K562 (cell line): ENCODE measurements at regions not wholly inside any gene's neighbourhood (a gene's known extent, or its start where the extent isn't known, plus 50 kb on each side); places are given as distances from the start of the nearest gene placed in this dataset.

Experiments used
- ATAC-seq: fragments of 200-7000 bp; cut with Tn5 transposase; 3 replicates; pipeline ENCODE4 v1.9.1; 2020; ENCODE audit warnings: moderate library complexity
- BruUV-seq: library from RNA; stranded (reverse); fragments of 400-500 nt; replicated peaks from 2 replicates; lab custom pipeline; 2021; lab: Mats Ljungman, UMichigan
- CTCF ChIA-PET: fragments of 300-600 bp; formaldehyde crosslinking; extraction: SDS; loops from one replicate; lab custom pipeline; 2021; ENCODE audit warnings: low intra/inter-chr PET ratio; lab: Yijun Ruan, JAX
- POLR2A ChIA-PET: fragments of 300-600, 350-650 bp; sonication (Branson Sonifier 250); formaldehyde crosslinking; extraction: SDS; loops from one replicate; lab custom pipeline; 2021; ENCODE audit warnings: antibody characterized with exemption, inconsistent platforms; lab: Yijun Ruan, JAX
- DNase-seq, 4 experiments: peaks; one replicate each; pipeline versions ENCODE4 v3.0.0 to v3.0.0-alpha.2; 2011 to 2018; ENCODE audit warnings: low spot score in 3 of 4, mixed read lengths in 3 of 4; ENCODE audit errors: extremely low read depth in 1 of 4
- FAIRE-seq: peaks from 2 replicates; lab custom pipeline; 2011; peaks lifted over from hg19 to GRCh38; lab: Jason Lieb, UNC
- H2AFZ ChIP-seq: 2 replicates; pipeline ENCODE4 v1.6.0; 2011; ENCODE audit warnings: low read depth, low read length, control low read depth, inconsistent platforms
- H3K27ac ChIP-seq: fragments of 200-600 bp; 3 replicates; pipeline ENCODE4 v1.8.0; 2011; ENCODE audit warnings: low read depth, mild to moderate bottlenecking, control low read depth, inconsistent platforms, low read length, moderate library complexity, mixed read lengths; ENCODE audit errors: extremely low read depth
- H3K27me3 ChIP-seq, 2 experiments: fragments of 300-600 bp in 1 of 2; 2 replicates in 1 of 2; 3 replicates in 1 of 2; pipeline versions ENCODE4 v1.6.0 to v1.8.0; 2011; ENCODE audit warnings: inconsistent platforms in 2 of 2, low read length in 2 of 2, mild to moderate bottlenecking in 1 of 2, mixed read lengths in 1 of 2, moderate library complexity in 1 of 2; ENCODE audit not compliant: control insufficient read depth in 2 of 2, insufficient read depth in 2 of 2
- H3K36me3 ChIP-seq: fragments of 300-600 bp; 3 replicates; pipeline ENCODE4 v1.8.0; 2011; ENCODE audit warnings: mild to moderate bottlenecking, low read length, inconsistent platforms; ENCODE audit not compliant: control insufficient read depth, insufficient read depth
- H3K4me1 ChIP-seq, 2 experiments: fragments of 200-600 bp in 1 of 2; replicated peaks in 1 of 2; 2 replicates in 1 of 2; 3 replicates in 1 of 2; pipeline versions ENCODE4 v1.5.1 to v1.8.0; 2011; ENCODE audit warnings: inconsistent platforms in 2 of 2, low read length in 2 of 2, mild to moderate bottlenecking in 1 of 2, mixed read lengths in 1 of 2, moderate library complexity in 1 of 2; ENCODE audit not compliant: control insufficient read depth in 2 of 2, insufficient read depth in 2 of 2
- H3K4me2 ChIP-seq: 2 replicates; pipeline ENCODE4 v1.6.1; 2011; ENCODE audit warnings: low read length, control low read depth, inconsistent platforms, mixed read lengths; ENCODE audit not compliant: insufficient read depth
- H3K4me3 ChIP-seq: fragments of 200-600 bp; sonication (generic), shearing (Covaris generic); 2 replicates; pipeline ENCODE4 v1.5.1; 2016; ENCODE audit warnings: control low read depth, inconsistent platforms
- H3K79me2 ChIP-seq: fragments of 200-600 bp; 3 replicates; pipeline ENCODE4 v1.8.0; 2011; ENCODE audit warnings: low read length, inconsistent platforms; ENCODE audit not compliant: control insufficient read depth, insufficient read depth
- H3K9ac ChIP-seq, 2 experiments: 2 replicates each; pipeline versions ENCODE4 v1.6.0 to v1.6.1; 2011; ENCODE audit warnings: low read depth in 2 of 2, low read length in 2 of 2, control low read depth in 1 of 2, inconsistent platforms in 1 of 2, mild to moderate bottlenecking in 1 of 2, mixed read lengths in 1 of 2; ENCODE audit not compliant: insufficient read depth in 1 of 2
- H3K9me1 ChIP-seq: one replicate; pipeline ENCODE4 v1.6.0; 2011; ENCODE audit warnings: inconsistent platforms, mild to moderate bottlenecking, low read length, moderate library complexity; ENCODE audit not compliant: control insufficient read depth, insufficient read depth
- H3K9me3 ChIP-seq: replicated peaks from 2 replicates; pipeline ENCODE4 v1.5.1; 2011; ENCODE audit warnings: low read depth, low read length, inconsistent platforms; ENCODE audit not compliant: control insufficient read depth, insufficient read depth
- H4K20me1 ChIP-seq: replicated peaks from 2 replicates; pipeline ENCODE4 v1.6.1; 2011; ENCODE audit warnings: low read length, inconsistent platforms, mixed read lengths; ENCODE audit not compliant: control insufficient read depth, insufficient read depth
- ELF2 ChIP-seq: fragments of 250-450 bp; sonication (Bioruptor Pico); IDR thresholded peaks from 2 replicates; pipeline ENCODE4 v1.5.0; 2021; ENCODE audit warnings: mild to moderate bottlenecking
- ESRRA ChIP-seq: fragments of 450-650 bp; IDR thresholded peaks from 2 replicates; pipeline ENCODE4 v1.6.1; 2014; ENCODE audit warnings: low read depth, mild to moderate bottlenecking, moderate library complexity, borderline replicate concordance
- NR2C1 ChIP-seq, 2 experiments: fragments of 450-650 bp; IDR thresholded peaks; 2 replicates each; pipeline ENCODE4 v1.6.1; 2017; ENCODE audit warnings: mild to moderate bottlenecking in 2 of 2, antibody characterized with exemption in 1 of 2, inconsistent platforms in 1 of 2, missing compliant biosample characterization in 1 of 2, missing genetic modification characterization in 1 of 2
- SRSF3 ChIP-seq: fragments of 200-400 bp; formaldehyde crosslinking; IDR thresholded peaks from 2 replicates; pipeline ENCODE4 v1.6.1; 2016; ENCODE audit warnings: mild to moderate bottlenecking, low read length, moderate library complexity; ENCODE audit not compliant: insufficient read depth
- ZFX ChIP-seq: sonication (generic); formaldehyde crosslinking; IDR thresholded peaks from 2 replicates; pipeline ENCODE4 v1.8.0; 2022; ENCODE audit warnings: mild to moderate bottlenecking, missing genetic modification reagents, moderate library complexity
- ZNF592 ChIP-seq: fragments of 450-650 bp; IDR thresholded peaks from 2 replicates; pipeline ENCODE4 v1.6.1; 2017; ENCODE audit warnings: antibody characterized with exemption, mild to moderate bottlenecking
- WGBS: fragments of 100-300 bp; shearing (Covaris generic); methylation state at CpG from one replicate; pipeline ENCODE4 v1.1.6; 2016; ENCODE audit warnings: low coverage, mixed read lengths; ENCODE audit not compliant: insufficient coverage; ENCODE audit errors: missing lambda C conversion rate; 5-methylcytosine and 5-hydroxymethylcytosine counted together
- in situ Hi-C: fragments of 300-500 bp; cut with MboI; formaldehyde crosslinking; loops from 4 replicates; pipeline ENCODE4 v1.15.0; 2018; ENCODE audit warnings: inconsistent platforms, mixed read lengths
- intact Hi-C: fragments of 100-400 bp; cut with micrococcal nuclease; formaldehyde crosslinking; loops from 2 replicates; pipeline ENCODE4 v1.14.2; 2022

GRCh38 chr5:54746346-54746745 is 228.8 kb downstream of the SNX18 start (continued):
- TF ChIP-seq SRSF3 (no peak), ESRRA (no peak)
- TF ChIP-seq, all 486 proteins: peak for 0

GRCh38 chr5:54745599-54745998 is 228.0 kb downstream of the SNX18 start:
- ChIA-PET CTCF (no interaction called here), POLR2A (interaction anchor here (0.7 kb wide), 1 partner anchor 52 kb away, joined by 5 read pairs; no protein-coding TSS in a partner anchor)
- in situ Hi-C loops = no loop called here
- Histone ChIP-seq H3K79me2 (no peaks in the 10 kb centered on the region), H3K9ac (peak overlapping the region in 1 of 2 experiments; percentile 77; a peak in 2 of 4 replicates)
- ATAC-seq = no peak
- no peak for TF ChIP-seq NR2C1 (IDR thresholded peaks at IDR 0.05)
- TF ChIP-seq NR2C1 (tag; IDR thresholded peaks at IDR 0.05) = 0 out of 2 replicates have a peak, but pooled peaks have one; percentile 13
- TF ChIP-seq ZFX (CRISPR knock-in tag) = peak; percentile 26; the same call in 1 of the 2 replicates
- TF ChIP-seq ELF2 (CRISPR knock-in tag) = no peak
- TF ChIP-seq ZNF592 = 0 out of 2 replicates have a peak, but pooled peaks have one; percentile 45
- TF ChIP-seq, all 486 proteins: peak for 3
- WGBS = 78% methylated on average over 4 of the region's 5 CpGs
- peak overlapping the region; percentile 80 for H2AFZ ChIP-seq
- H3K4me3 ChIP-seq = no peak overlapping the region
- H3K9me3 ChIP-seq = no peaks in the 10 kb centered on the region; the same call in 1 of the 2 replicates
- no peak for FAIRE-seq
- H4K20me1 ChIP-seq = no peaks in the 10 kb centered on the region
- intact Hi-C loops = no loop called here
- H3K4me2 ChIP-seq = no peak overlapping the region
- H3K4me1 ChIP-seq = peaks cover 16 to 52% of the 10 kb centered on the region in 2 experiments
- DNase-seq = no peak
- no peaks in the 10 kb centered on the region for H3K9me1 ChIP-seq
- H3K27ac ChIP-seq = peak overlapping the region; percentile 99; the same call in 2 of the 3 replicates
- no TSS peak for BruUV-seq
- H3K36me3 ChIP-seq = no peaks in the 10 kb centered on the region
- H3K27me3 ChIP-seq = no peaks in the 10 kb centered on the region
